Activated B cell treated with CpG ODN at 0.5 μM for 24 hours (primary cell): ENCODE measurements at regions not wholly inside any gene's neighbourhood (a gene's known extent, or its start where the extent isn't known, plus 50 kb on each side); places are given as distances from the start of the nearest gene placed in this dataset.

Source experiments
- ATAC-seq: fragments of 200-7000 bp; cut with Tn5 transposase; one replicate; pipeline ENCODE4 v1.10.0; 2021; ENCODE audit warnings: low read depth, mild to moderate bottlenecking, moderate library complexity
- CTCF ChIA-PET: fragments of 350-600 bp; sonication (Branson Sonifier 250); formaldehyde crosslinking; loops from one replicate; lab custom pipeline; 2021; ENCODE audit warnings: antibody characterized with exemption; lab: Charles Lee
- POLR2A ChIA-PET: fragments of 350-600 bp; sonication (Branson Sonifier 250); formaldehyde crosslinking; loops from one replicate; lab custom pipeline; 2021; ENCODE audit warnings: antibody characterized with exemption; lab: Charles Lee
- DNase-seq: peaks from one replicate; pipeline ENCODE4 v3.0.0; 2022
- H3K27ac Mint-ChIP-seq: one replicate; pipeline ENCODE4 v1.8.0; 2020; ENCODE audit warnings: mixed read lengths
- H3K27me3 Mint-ChIP-seq: one replicate; pipeline ENCODE4 v1.8.0; 2021; ENCODE audit warnings: mixed read lengths
- H3K36me3 Mint-ChIP-seq: one replicate; pipeline ENCODE4 v1.8.0; 2021; ENCODE audit warnings: low read depth, mixed read lengths
- H3K4me1 Mint-ChIP-seq: one replicate; pipeline ENCODE4 v1.8.0; 2021; ENCODE audit warnings: mixed read lengths
- H3K4me3 Mint-ChIP-seq: one replicate; pipeline ENCODE4 v1.8.0; 2020; ENCODE audit warnings: mild to moderate bottlenecking, mixed read lengths
- H3K9me3 Mint-ChIP-seq: one replicate; pipeline ENCODE4 v1.8.0; 2020; ENCODE audit warnings: mixed read lengths
- CTCF ChIP-seq: fragments of 200-600 bp; IDR thresholded peaks from one replicate; pipeline ENCODE4 v1.8.0; 2022; ENCODE audit warnings: antibody characterized with exemption, mild to moderate bottlenecking
- intact Hi-C: fragments of 100-400 bp; cut with micrococcal nuclease; formaldehyde crosslinking; loops from one replicate; pipeline ENCODE4 v1.15.1; 2024

- DNase-seq = no peak
- Mint-ChIP-seq H3K36me3 (no peaks in the 10 kb centered on the region), H3K4me1 (no peaks in the 10 kb centered on the region), H3K9me3 (peaks cover 3% of the 10 kb centered on the region), H3K27ac (no peak overlapping the region), H3K27me3 (no peaks in the 10 kb centered on the region), H3K4me3 (no peak overlapping the region)
- ATAC-seq = no peak
- POLR2A ChIA-PET = no interaction called here
- TF ChIP-seq CTCF = no peak
- CTCF ChIA-PET = no interaction called here
- intact Hi-C loops = no loop called here
Observed at GRCh38 chr16:5903832-5904231, 806.2 kb upstream of the EEF2KMT start.

DNA sequence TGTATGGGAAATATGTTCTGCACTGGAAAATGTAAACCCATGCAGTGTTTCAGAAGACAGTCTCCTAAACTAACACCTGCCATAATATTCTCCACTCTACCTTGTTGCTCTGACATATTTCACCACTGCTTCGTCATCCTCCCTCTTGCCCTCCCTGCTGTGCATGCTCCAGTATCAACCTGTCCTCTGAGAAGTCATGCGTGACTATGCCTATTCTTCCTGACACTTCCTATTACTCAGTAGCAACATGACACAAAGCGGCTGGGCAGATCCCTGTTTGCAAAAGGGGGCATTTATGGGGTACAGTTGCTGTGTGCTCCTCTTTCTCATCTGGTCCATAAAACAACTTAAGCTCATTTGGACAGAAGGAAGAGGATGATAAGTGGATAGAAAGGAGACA is 805.6 kb upstream of the EEF2KMT start:
- DNase-seq = no peak
- Mint-ChIP-seq H3K27me3 (no peaks in the 10 kb centered on the region), H3K9me3 (peaks cover 5% of the 10 kb centered on the region), H3K36me3 (no peaks in the 10 kb centered on the region), H3K4me3 (no peak overlapping the region), H3K27ac (no peak overlapping the region), H3K4me1 (no peaks in the 10 kb centered on the region)
- intact Hi-C loops = no loop called here
- no peak for ATAC-seq
- ChIA-PET CTCF (no interaction called here), POLR2A (no interaction called here)
- no peak for TF ChIP-seq CTCF

DNA sequence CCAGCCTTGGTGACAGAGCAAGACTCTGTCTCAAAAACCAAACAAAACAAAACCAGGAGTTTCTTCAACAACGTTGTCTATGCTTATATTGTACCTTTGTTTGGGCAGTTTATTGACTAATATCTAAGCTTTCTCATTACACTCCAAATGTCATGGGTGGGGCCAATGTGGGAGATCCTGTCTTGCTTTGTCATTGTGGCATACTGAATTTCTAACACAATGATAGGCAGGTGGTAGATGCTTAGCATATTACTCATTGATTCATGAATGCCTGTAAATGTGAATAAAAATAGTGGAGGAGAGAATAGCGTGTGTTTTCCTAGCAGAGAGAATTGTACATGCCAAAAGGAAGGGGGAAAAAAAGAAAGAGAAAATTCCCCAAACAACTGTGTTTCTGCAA is 802.5 kb upstream of the EEF2KMT start:
- no peak for DNase-seq
- no peak for ATAC-seq
- intact Hi-C loops = no loop called here
- Mint-ChIP-seq H3K36me3 (no peaks in the 10 kb centered on the region), H3K4me1 (no peaks in the 10 kb centered on the region), H3K27me3 (no peaks in the 10 kb centered on the region), H3K4me3 (no peak overlapping the region), H3K9me3 (peaks cover 13% of the 10 kb centered on the region), H3K27ac (no peak overlapping the region)
- POLR2A ChIA-PET = no interaction called here
- no peak for TF ChIP-seq CTCF
- CTCF ChIA-PET = no interaction called here

- no peak for DNase-seq
- ChIA-PET CTCF (no interaction called here), POLR2A (no interaction called here)
- intact Hi-C loops = no loop called here
- H3K4me3 Mint-ChIP-seq = no peak overlapping the region
- no peaks in the 10 kb centered on the region for H3K36me3 Mint-ChIP-seq
- TF ChIP-seq CTCF = no peak
- H3K4me1 Mint-ChIP-seq = no peaks in the 10 kb centered on the region
- H3K27ac Mint-ChIP-seq = no peak overlapping the region
- peaks cover 13% of the 10 kb centered on the region for H3K9me3 Mint-ChIP-seq
- no peak for ATAC-seq
- no peaks in the 10 kb centered on the region for H3K27me3 Mint-ChIP-seq
Observed at GRCh38 chr16:5895976-5896375, 798.4 kb upstream of the EEF2KMT start.

- H3K27ac Mint-ChIP-seq = no peak overlapping the region
- ChIA-PET CTCF (no interaction called here), POLR2A (interaction anchor here (0.6 kb wide), 1 partner anchor 10 kb away, joined by 13 read pairs; no protein-coding TSS in a partner anchor)
- no peak for DNase-seq
- H3K27me3 Mint-ChIP-seq = no peaks in the 10 kb centered on the region
- H3K4me3 Mint-ChIP-seq = no peak overlapping the region
- no peak for TF ChIP-seq CTCF
- intact Hi-C loops = no loop called here
- H3K4me1 Mint-ChIP-seq = no peaks in the 10 kb centered on the region
- H3K9me3 Mint-ChIP-seq = peaks cover 13% of the 10 kb centered on the region
- no peak for ATAC-seq
- H3K36me3 Mint-ChIP-seq = no peaks in the 10 kb centered on the region
Observed at GRCh38 chr16:5895137-5895536, 797.5 kb upstream of the EEF2KMT start.
